ENCODE measurements at regions not wholly inside any gene's neighbourhood (a gene's known extent, or its start where the extent isn't known, plus 50 kb on each side); places are given as distances from the start of the nearest gene placed in this dataset.
A peak's percentile ranks its signal among the peaks of the same experiment; 100 is the strongest.
"Not testable (repeated sequence)": the region's sequence is repeated elsewhere in the genome, so short reads cannot be mapped to it uniquely, and the experiment has no call there.

DNA sequence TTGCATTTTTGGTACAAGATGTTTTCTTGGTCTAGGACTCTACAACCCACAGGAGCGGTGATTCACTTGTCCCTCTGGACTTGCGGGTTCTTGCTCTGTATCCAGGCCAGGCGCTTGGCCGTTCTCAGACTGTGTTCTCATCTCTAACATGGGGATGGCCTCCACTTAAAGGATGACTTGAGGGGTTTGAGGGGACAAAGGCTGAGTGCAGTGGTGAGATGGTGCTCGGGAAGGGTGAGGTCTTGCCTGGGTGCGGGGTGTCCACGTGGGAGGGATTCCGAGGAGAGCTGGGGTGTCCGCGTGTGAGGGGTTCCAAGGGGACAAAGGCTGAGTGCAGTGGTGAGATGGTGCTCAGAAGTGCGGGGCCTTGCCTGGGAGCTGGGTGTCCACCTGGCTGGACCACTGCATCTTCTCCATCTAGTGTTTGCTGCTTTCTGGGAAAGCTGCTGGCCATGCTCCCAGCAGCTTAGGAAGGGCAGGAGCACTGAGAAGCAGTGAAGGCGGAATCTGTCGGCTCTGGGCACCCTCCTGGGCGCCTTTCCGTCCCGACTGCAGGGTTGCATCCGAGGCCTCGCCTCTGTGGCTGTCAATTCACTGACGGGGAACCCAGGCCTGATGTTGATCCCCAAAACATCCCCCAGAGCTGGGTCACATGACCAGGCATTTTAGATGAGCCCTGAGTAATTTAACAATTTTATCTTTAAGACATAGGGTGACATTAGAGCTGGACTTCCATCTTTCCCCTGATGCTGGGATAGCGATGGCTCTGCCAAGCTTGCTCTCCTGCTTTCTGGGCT, 280.5 kb upstream of the IRX4 start:
- no peak for DNase-seq

- DNase-seq: no peak
Measured at GRCh38 chr5:2160811-2161210, 278.1 kb upstream of the IRX4 start.

- no peak for DNase-seq
Measured at GRCh38 chr5:2158767-2159166, 276.0 kb upstream of the IRX4 start.

- DNase-seq: no peak
Measured at GRCh38 chr5:2158109-2158508, 275.4 kb upstream of the IRX4 start.

DNA sequence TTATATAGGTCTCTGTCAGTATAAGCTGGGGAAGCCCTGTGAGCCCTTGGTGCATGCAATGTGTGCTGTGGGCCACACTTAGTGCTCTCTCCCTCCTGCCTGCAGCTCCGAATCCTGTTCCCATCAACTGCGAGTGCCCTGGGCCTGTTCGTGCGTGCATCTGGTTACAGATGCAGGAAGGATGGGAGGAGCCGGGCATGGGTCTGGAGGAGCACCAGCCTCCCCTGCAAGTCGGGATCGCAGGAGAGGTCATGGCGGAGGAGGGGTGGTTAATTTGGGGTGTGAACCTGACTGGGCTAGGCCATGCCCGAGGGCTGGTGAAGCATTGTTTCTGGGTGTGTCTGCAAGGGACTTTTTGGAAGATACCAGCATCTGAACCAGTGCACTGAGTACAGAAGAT, 274.6 kb upstream of the IRX4 start:
- DNase-seq: no peak

DNA sequence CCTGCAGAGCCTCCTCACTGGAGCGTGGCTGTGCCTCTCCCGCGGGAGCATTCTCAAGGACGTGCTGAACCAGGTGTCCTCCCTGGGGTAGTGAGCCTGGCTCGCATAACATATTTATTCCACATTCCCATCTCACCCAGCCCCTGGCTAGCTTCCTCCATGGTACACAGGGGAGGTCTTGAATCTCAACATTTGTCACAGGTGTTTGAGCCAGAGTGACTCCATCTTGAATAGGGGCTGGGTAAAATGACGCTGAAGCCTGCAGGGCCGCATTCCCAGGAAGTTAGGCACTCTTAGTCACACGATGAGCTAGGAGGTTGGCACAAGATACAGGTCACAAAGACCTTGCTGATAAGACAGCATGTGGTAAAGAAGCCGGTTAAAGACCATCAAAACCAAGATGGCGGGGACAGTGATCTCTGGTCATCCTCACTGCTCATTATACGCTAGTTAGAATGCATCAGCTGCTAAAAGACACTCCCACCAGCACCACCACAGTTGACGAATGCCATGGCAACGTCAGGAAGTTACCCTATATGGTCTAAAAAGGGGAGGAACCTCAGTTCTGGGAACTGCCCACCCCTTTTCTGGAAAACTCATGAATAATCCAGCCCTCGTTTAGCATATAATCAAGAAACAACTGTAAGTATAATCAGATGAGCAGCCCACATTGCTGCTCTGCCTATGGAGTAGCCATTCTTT, 273.8 kb upstream of the IRX4 start:
- DNase-seq: no peak

- no peak for DNase-seq
Measured at GRCh38 chr5:2155556-2155955, 272.8 kb upstream of the IRX4 start.

GRCh38 chr5:2153802-2154201, 271.1 kb upstream of the IRX4 start:
- DNase-seq: no peak

DNA sequence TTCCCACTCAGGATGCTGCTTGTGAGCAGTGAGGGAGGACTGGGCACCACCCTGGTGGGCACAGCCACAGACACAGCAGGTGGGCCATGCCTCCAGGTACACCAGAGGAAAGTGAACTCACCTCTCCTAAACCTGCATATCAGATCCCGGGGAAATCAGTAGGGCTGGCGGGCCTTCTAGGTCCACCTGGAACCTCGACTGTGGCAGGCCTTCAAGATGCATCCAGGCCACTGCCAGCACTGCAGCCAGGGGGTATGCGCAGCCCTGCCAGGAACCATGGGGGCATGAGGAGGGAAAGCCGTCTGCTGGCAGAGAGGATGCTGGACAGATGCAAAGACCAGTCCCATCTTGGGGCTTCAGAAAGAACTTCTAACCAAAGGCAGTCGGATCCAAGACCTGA, 270.6 kb upstream of the IRX4 start:
- DNase-seq: no peak

- DNase-seq: not testable (repeated sequence)
Measured at GRCh38 chr5:2151301-2151888, 268.7 kb upstream of the IRX4 start.

- DNase-seq: peak; percentile 60
Measured at GRCh38 chr5:2149195-2149539, 266.4 kb upstream of the IRX4 start.

DNA sequence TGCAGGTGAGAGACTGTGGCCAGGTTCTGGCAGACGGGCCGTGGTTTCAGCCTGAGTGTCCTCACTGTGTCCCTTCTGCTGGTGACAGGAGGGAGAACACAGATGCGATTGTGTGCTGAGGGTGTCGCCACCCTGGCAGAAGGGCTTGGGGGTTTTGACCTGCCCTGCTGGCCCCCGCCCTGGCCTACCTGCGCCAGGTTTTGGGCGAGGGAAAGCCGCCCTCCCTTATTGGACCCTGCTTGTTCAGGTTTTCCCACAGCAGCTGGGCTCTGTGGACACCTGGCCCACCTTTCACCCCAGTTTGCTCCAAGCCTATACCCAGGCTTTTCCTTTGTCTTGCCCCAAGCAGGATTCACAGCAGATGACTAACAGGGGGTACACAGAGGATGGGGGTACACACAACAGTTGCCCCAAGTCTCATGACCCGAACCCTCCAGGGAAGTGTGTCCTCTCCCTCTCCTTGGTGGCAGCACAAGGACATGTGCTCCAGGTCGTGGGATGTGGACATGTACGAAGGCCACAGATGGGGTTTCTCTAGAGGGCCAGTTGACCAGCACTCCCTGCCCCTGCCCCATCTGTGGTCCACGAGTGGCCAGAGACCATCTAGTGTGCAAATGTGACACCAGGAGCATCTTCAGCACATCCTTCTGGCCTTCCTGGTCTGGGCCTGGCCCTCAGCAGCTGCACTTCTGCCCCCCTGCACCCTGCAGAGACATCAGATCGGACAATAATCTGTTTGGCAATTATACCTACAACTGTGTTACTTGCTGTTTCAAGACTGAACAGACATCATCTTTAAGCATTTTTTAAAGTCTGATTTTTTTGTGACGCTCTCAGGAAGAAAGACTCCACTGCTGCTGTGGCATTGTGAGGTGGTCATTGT, 265.8 kb upstream of the IRX4 start:
- DNase-seq: no peak

- DNase-seq: no peak
Measured at GRCh38 chr5:2147504-2148311, 265.0 kb upstream of the IRX4 start.

DNA sequence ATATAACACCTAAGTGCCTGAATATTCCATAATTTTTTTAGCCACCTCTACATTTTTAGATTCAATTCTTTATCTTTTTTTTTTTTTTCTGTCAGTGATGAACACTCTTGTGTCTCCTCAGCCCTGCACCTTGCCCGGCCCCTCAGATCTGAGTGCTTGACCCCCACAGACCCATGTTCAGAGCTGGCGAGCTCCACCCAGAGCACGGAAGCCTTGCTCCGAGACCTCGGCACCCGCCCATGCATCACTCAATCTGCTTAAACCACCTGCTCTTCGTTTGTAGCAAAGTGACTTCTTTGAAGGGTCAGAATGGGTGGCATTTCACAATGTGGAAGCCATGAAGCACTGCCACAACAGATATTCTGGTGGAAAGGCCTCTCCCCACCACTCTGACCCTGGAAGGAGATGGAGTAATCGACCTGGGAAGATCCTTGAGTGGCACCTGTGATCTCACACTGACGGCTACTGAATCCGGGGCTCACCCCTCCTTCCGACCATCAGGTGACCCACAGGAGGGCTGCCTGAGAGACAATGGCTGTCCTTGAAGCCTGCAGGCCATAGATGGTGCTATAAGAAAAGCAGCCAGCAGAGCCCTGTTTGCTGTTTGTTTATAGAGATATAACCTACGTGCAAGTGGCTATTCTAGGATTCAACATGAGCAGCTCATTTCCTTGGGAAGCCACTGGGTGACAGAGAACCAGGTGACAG, 261.1 kb upstream of the IRX4 start:
- DNase-seq: no peak

DNA sequence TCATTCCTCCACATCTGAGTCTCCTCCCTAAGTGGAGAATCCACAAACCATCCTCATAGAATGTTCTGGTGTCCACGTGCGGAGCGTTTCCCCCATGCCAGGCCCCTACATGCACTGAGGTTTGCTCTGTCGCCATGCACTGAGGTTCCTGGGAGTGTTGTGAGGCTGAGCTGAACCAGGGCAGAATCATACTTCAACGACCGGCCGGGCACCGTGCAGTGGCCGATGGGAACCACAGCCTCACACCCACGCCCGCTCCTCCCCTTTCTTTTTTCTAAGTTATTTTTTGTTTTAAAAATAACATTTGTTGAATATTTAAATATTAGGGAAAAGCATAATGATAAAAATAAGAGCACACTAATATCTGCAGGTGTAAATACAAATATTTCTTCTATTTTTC, 260.4 kb upstream of the IRX4 start:
- no peak for DNase-seq

- no peak for DNase-seq
Measured at GRCh38 chr5:2142456-2142954, 259.8 kb upstream of the IRX4 start.

DNA sequence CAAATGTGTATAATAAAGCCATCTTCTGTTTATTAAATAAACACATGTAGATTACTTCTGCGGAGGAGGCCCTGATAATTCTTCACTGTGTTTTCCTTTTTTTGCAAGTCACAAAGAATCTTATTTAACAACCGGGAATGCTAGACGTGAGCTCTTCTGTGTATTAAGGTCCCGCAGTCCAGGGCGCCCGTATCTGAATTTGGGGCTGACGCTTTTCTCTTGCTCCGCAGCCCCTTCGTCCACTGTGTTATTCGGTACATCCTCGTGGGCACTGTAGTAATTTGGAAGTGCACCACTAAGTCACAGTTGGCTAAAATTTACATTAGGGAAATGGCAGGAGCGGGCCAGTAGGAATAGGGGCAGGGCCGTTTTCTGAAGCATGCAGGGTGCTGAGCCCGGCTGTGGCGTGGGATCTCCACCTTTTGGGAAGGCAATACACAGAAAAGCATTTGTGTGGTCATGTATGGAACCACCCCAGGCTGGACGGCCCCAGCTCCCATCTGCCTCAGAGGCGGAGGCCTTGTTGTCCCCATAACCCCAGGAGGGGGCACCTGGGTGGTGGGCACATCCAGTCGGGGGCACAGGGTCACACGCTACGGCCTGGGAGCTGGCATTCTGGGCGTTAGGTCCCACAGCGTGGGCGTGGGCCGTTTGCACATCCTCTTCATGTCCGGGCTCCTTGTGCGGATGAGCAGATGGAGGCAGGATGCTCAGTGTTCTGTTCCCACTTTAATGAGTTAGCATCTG, 258.7 kb upstream of the IRX4 start:
- DNase-seq: no peak

DNA sequence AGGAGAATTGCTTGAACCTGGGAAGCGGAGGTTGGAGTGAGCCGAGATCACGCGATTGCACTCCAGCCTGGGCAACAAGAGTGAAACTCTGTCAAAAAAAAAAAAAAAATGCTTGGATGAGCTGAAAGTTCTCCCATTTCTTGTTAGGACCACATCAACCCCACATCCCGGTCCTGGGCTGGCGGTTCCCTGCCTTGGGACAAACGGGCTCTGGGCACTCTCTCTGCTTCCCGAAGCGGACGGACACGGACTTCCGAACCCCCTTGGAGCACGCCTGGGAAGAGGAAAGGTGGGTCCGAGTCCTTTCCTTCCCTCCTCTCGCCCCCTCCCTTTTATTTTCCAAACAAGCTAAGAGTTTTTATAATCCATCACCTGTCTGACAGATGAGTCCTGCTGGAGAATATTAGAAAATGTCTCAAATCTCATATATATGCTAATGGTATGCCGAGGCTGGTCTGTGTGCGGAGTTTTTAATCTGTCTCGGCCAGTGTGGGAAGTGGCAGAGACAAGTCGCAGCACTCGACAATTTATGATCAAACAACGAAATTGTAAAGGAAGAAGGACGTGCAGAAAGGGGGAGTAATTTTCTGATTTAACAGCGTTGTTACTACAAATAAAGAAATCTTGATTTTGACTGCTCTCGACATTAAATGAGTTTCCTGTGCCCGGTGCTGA, 257.9 kb upstream of the IRX4 start:
- DNase-seq: no peak

- DNase-seq: no peak
Measured at GRCh38 chr5:2139478-2139877, 256.8 kb upstream of the IRX4 start.

DNA sequence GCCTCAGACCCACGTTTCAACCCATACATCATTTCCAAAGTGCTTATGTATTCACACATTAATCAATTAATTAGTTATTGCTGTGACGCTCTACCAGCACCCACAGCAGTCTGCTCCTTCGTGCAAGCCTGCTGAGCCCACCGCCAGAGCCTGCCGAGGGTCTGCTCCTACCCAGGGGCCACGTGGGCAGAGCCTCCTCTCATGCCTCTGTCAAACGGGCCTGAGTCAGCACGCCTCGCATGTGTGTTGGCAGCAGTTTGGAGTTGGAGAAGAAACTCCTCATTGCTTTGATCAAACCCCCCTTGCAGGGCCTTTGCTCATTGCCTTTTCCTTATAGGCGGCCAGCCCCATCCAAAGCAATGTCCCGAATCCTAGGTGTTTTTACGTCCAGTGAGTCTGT, 256.2 kb upstream of the IRX4 start:
- DNase-seq: no peak
